Smooth muscle cell (in vitro differentiated cells): ENCODE measurements at regions not wholly inside any gene's neighbourhood (a gene's known extent, or its start where the extent isn't known, plus 50 kb on each side); places are given as distances from the start of the nearest gene placed in this dataset.

Source experiments
- DNase-seq: peaks from one replicate; lab custom pipeline; 2025; ENCODE audit not compliant: unreplicated experiment; lab: John Stamatoyannopoulos, UW
- H2AFZ ChIP-seq: fragments of 200-600 bp; sonication (generic); 2 replicates; pipeline ENCODE4 v1.6.0; 2016; ENCODE audit warnings: antibody characterized with exemption, low read depth, mild to moderate bottlenecking
- H3F3A ChIP-seq: fragments of 200-600 bp; sonication (generic); 2 replicates; pipeline ENCODE4 v1.6.0; 2017; ENCODE audit warnings: antibody characterized with exemption, low read depth
- H3K27ac ChIP-seq: fragments of 200-600 bp; sonication (generic); 2 replicates; pipeline ENCODE4 v1.5.1; 2016; ENCODE audit warnings: low read depth, mild to moderate bottlenecking
- H3K27me3 ChIP-seq: fragments of 200-600 bp; sonication (generic); 2 replicates; pipeline ENCODE4 v1.6.1; 2016; ENCODE audit warnings: low read depth, mild to moderate bottlenecking
- H3K36me3 ChIP-seq: fragments of 200-600 bp; sonication (generic); 2 replicates; pipeline ENCODE4 v1.5.1; 2016; ENCODE audit warnings: low read depth
- H3K4me1 ChIP-seq: fragments of 200-600 bp; sonication (generic); 2 replicates; pipeline ENCODE4 v1.5.1; 2016; ENCODE audit warnings: low read depth
- H3K4me2 ChIP-seq: fragments of 200-600 bp; sonication (generic); 2 replicates; pipeline ENCODE4 v1.6.0; 2016; ENCODE audit warnings: mild to moderate bottlenecking
- H3K4me3 ChIP-seq: fragments of 200-600 bp; sonication (generic); 2 replicates; pipeline ENCODE4 v1.5.1; 2016; ENCODE audit warnings: mild to moderate bottlenecking
- H3K79me2 ChIP-seq: fragments of 200-600 bp; sonication (generic); 2 replicates; pipeline ENCODE4 v1.6.0; 2016; ENCODE audit warnings: low read depth, mild to moderate bottlenecking
- H3K9ac ChIP-seq: fragments of 200-600 bp; sonication (generic); 2 replicates; pipeline ENCODE4 v1.6.0; 2016; ENCODE audit warnings: low read depth
- H3K9me3 ChIP-seq: fragments of 200-600 bp; sonication (generic); replicated peaks from 2 replicates; pipeline ENCODE4 v1.5.1; 2016; ENCODE audit warnings: low read depth
- H4K20me1 ChIP-seq: fragments of 200-600 bp; sonication (generic); 2 replicates; pipeline ENCODE4 v1.6.0; 2016; ENCODE audit warnings: low read depth
- CTCF ChIP-seq: fragments of 200-600 bp; sonication (generic); IDR thresholded peaks from 2 replicates; pipeline ENCODE4 v1.5.1; 2017; ENCODE audit warnings: borderline replicate concordance, mild to moderate bottlenecking, antibody characterized with exemption; ENCODE audit not compliant: insufficient read depth, poor library complexity, severe bottlenecking
- WGBS: methylation state at CpG from one replicate; pipeline ENCODE4 v1.1.7; 2016; ENCODE audit warnings: low lambda C conversion rate; 5-methylcytosine and 5-hydroxymethylcytosine counted together

GRCh38 chr7:155213955-155214740 is 83.5 kb upstream of the INSIG1 start:
- no peaks in the 10 kb centered on the region for H3F3A ChIP-seq
- peak overlapping the region; percentile 21 for H3K4me3 ChIP-seq
- no peak for TF ChIP-seq CTCF
- H3K4me2 ChIP-seq, result peak overlapping the region; percentile 74
- peak overlapping the region; percentile 67 for H3K9ac ChIP-seq
- H4K20me1 ChIP-seq, result no peaks in the 10 kb centered on the region
- peak overlapping the region; percentile 75 for H3K27ac ChIP-seq
- WGBS, result 53% methylated on average over 26 of the region's 26 CpGs
- no peak for DNase-seq
- no peaks in the 10 kb centered on the region for H3K27me3 ChIP-seq
- H3K36me3 ChIP-seq, result no peaks in the 10 kb centered on the region
- no peaks in the 10 kb centered on the region for H3K79me2 ChIP-seq
- no peaks in the 10 kb centered on the region for H3K9me3 ChIP-seq
- no peaks in the 10 kb centered on the region for H3K4me1 ChIP-seq
- H2AFZ ChIP-seq, result peak overlapping the region; percentile 37

GRCh38 chr7:155215576-155216325 is 81.9 kb upstream of the INSIG1 start:
- H3K36me3 ChIP-seq, result no peaks in the 10 kb centered on the region
- no peak for DNase-seq
- H3K4me1 ChIP-seq, result no peaks in the 10 kb centered on the region
- TF ChIP-seq CTCF, result no peak
- no peaks in the 10 kb centered on the region for H3F3A ChIP-seq
- no peaks in the 10 kb centered on the region for H3K79me2 ChIP-seq
- no peak overlapping the region for H3K4me3 ChIP-seq
- H4K20me1 ChIP-seq, result no peaks in the 10 kb centered on the region
- H3K4me2 ChIP-seq, result no peak overlapping the region
- no peaks in the 10 kb centered on the region for H3K27me3 ChIP-seq
- no peaks in the 10 kb centered on the region for H3K9me3 ChIP-seq
- no peak overlapping the region for H3K27ac ChIP-seq
- no peak overlapping the region for H3K9ac ChIP-seq
- H2AFZ ChIP-seq, result no peak overlapping the region
- 74% methylated on average over 7 of the region's 7 CpGs for WGBS

- no peaks in the 10 kb centered on the region for H3K36me3 ChIP-seq
- H3K27ac ChIP-seq, result no peak overlapping the region
- H3K27me3 ChIP-seq, result no peaks in the 10 kb centered on the region
- H3K4me1 ChIP-seq, result no peaks in the 10 kb centered on the region
- TF ChIP-seq CTCF, result no peak
- no peaks in the 10 kb centered on the region for H3K9me3 ChIP-seq
- 92% methylated on average over 8 of the region's 8 CpGs for WGBS
- no peaks in the 10 kb centered on the region for H3F3A ChIP-seq
- no peak overlapping the region for H3K4me2 ChIP-seq
- no peak overlapping the region for H3K9ac ChIP-seq
- H3K79me2 ChIP-seq, result no peaks in the 10 kb centered on the region
- H2AFZ ChIP-seq, result no peak overlapping the region
- no peaks in the 10 kb centered on the region for H4K20me1 ChIP-seq
- DNase-seq, result no peak
- H3K4me3 ChIP-seq, result no peak overlapping the region
Measured at GRCh38 chr7:155216475-155217272, 81.0 kb upstream of the INSIG1 start.
